ENCODE measurements at regions not wholly inside any gene's neighbourhood (a gene's known extent, or its start where the extent isn't known, plus 50 kb on each side); places are given as distances from the start of the nearest gene placed in this dataset.
"Not testable (repeated sequence)": the region's sequence is repeated elsewhere in the genome, so short reads cannot be mapped to it uniquely, and the experiment has no call there.

DNA sequence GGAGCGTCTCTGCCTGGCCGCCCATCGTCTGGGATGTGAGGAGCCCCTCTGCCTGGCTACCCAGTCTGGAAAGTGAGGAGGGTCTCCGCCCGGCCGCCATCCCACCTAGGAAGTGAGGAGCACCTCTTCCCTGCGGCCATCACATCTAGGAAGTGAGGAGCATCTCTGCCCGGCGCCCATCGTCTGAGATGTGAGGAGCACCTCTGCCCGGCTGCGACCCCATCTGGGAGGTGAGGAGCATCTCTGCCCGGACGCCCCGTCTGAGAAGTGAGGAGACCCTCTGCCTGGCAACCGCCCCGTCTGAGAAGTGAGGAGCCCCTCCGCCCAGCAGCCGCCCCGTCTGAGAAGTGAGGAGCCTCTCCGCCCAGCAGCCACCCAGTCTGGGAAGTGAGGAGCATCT lies 84.5 kb downstream of the IDS start:
- in situ Hi-C loops (cut with MboI; ENCODE audit: low pct_unique_long_range_greater_than_20kb in 2 of 9, low sequenced_read_pairs in 9 of 9, unreplicated experiment in 9 of 9); H3K4me1 ChIP-seq (replicated peaks in 1 of 2); H3K4me3 ChIP-seq; H3K27ac ChIP-seq; ATAC-seq (replicated peaks in 6 of 8): not testable (repeated sequence)
- WGBS, 10 experiments = no CpG with 5 or more reads among the region's 21 CpGs

DNA sequence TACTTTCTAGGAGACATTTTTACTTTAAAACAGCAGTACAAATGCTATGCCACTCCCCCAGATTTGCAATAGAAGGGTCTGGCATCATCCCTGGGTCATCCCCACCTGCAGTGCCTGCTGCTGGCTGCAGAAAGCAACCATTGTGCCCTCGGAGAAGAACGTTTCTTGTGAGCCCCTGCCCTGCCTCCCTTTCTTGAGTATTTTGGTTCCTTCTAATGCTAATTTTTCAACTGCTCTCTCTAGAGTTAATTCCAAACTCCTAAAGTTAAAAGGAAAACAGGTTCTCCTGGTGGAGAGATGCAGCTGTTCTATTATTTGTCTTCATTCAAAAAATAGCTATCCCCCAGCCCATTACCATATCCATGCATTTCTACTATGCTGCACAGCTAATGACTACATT lies 107.1 kb downstream of the IDS start:
- in situ Hi-C loops (cut with MboI; ENCODE audit: low pct_unique_long_range_greater_than_20kb in 2 of 9, low sequenced_read_pairs in 9 of 9, unreplicated experiment in 9 of 9) = no loop called here
- no peaks in the 10 kb centered on the region for H3K4me1 ChIP-seq (replicated peaks in 1 of 2)
- no peak overlapping the region for H3K4me3 ChIP-seq
- 0 to 28% (median 5%) methylated on average over 1 to 2 of the region's 2 CpGs; no CpG with 5 or more reads in 6 of the 10 experiments for WGBS, 10 experiments
- no peak for ATAC-seq (replicated peaks in 6 of 8)
- H3K27ac ChIP-seq = no peak overlapping the region

DNA sequence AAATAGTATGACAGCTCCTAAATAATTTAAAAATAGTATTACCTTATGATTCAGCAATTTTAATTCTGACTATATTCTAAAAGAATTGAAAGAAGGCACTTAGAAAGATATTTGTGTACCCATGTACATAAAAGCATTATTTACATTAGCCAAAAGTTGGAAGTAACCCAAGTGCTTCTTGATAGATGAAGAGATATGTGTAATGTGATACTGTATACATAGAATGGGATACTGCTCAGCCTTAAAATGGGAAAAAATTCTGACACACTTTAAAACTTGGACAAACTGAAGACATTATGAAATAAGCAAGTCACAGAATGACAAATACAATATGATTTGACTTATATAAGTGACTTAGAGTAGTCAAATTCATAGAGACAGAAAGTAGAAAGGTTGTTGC lies 112.2 kb downstream of the IDS start:
- in situ Hi-C loops (cut with MboI; ENCODE audit: low pct_unique_long_range_greater_than_20kb in 2 of 9, low sequenced_read_pairs in 9 of 9, unreplicated experiment in 9 of 9) = no loop called here
- H3K4me1 ChIP-seq (replicated peaks in 1 of 2) = no peaks in the 10 kb centered on the region
- no peak overlapping the region for H3K4me3 ChIP-seq
- no peak for ATAC-seq (replicated peaks in 6 of 8)
- no peak overlapping the region for H3K27ac ChIP-seq

DNA sequence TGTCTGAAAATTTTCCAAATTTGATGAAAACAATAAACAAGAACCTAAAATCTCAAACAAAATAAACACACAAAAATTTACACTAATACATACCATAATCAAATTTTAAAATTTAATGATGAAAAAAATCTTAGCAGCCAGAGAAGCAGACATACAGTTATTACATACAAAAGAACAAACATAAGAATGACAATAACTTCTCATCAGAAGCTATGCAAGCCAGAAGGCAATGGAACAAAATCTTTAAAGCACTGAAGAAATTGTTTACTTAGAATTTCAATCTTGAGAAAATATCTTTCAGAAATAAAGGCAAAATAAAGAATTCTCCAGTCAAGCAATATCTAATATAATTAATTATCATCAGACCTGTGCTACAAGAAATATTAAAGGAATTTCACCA lies 121.3 kb downstream of the IDS start:
- H3K4me3 ChIP-seq = no peak overlapping the region
- in situ Hi-C loops (cut with MboI; ENCODE audit: low pct_unique_long_range_greater_than_20kb in 2 of 9, low sequenced_read_pairs in 9 of 9, unreplicated experiment in 9 of 9) = no loop called here
- no peak for ATAC-seq (replicated peaks in 6 of 8)
- H3K27ac ChIP-seq = no peak overlapping the region
- H3K4me1 ChIP-seq (replicated peaks in 1 of 2) = no peaks in the 10 kb centered on the region

DNA sequence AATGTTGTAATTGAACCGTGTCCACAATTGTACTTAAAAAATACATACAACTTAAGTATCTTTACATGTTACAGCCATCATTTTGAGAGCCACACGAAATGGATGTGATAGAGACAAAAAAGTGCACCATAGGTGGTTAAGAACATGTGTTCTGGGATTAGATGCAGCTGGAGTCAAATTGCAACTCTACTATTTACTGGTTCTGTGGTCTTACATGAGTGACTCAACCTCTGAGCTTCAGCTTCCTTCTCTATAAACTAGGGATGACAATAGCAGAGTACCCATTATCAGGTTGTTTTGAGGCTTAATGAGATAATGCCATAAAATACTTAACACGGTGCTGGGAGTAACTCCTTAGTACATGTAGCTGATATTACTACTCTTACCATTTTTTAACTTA lies 130.4 kb downstream of the IDS start:
- 18 to 80% (median 40%) methylated on average over 1 to 3 of the region's 3 CpGs; no CpG with 5 or more reads in 7 of the 10 experiments for WGBS, 10 experiments
- in situ Hi-C loops (cut with MboI; ENCODE audit: low pct_unique_long_range_greater_than_20kb in 2 of 9, low sequenced_read_pairs in 9 of 9, unreplicated experiment in 9 of 9) = no loop called here
- Histone ChIP-seq H3K4me3 (no peak overlapping the region), H3K4me1 (replicated peaks in 1 of 2) (no peaks in the 10 kb centered on the region), H3K27ac (no peak overlapping the region)
- no peak for ATAC-seq (replicated peaks in 6 of 8)

DNA sequence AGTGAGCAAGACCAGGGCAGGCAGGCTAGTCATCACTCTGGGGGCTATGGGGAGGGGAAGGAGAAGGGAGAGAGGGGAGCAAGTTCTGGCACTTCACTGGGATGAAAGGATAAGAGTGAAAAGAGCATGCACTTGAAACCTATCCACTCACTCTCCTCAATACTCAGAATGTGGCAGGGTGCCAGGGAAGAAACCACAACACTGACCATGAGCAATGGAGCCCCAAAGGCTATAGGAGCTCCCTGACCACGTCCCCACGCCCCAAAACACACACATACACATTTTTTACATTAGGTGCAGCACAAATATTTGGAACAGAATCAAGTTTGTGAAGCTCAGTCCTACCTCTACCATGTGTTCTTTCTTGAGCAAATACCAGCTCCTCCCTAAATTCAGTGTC lies 132.2 kb downstream of the IDS start:
- no peak overlapping the region for H3K4me3 ChIP-seq
- in situ Hi-C loops (cut with MboI; ENCODE audit: low pct_unique_long_range_greater_than_20kb in 2 of 9, low sequenced_read_pairs in 9 of 9, unreplicated experiment in 9 of 9) = no loop called here
- WGBS, 10 experiments = no CpG with 5 or more reads among the region's 2 CpGs
- ATAC-seq (replicated peaks in 6 of 8) = no peak
- no peak overlapping the region for H3K27ac ChIP-seq
- no peaks in the 10 kb centered on the region for H3K4me1 ChIP-seq (replicated peaks in 1 of 2)

DNA sequence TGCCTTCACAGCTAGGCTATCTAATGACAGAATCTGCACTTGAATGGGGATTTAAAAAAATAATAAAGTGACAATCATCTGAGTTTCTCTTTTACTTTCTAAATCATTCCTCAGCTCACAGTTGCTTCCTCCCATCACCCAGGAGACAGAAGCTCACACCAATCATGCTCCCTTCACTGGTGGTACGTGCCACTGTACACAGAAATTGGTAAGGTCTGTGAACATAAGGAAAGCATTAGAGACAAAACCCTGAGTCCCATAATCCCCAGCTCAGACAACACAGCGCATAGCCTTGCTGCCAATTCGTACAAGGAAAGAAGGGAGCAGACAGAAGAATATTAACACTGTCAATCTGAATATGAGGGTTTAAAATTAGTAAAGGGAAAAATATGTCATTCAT lies 133.1 kb downstream of the IDS start:
- Histone ChIP-seq H3K27ac (no peak overlapping the region), H3K4me1 (replicated peaks in 1 of 2) (no peaks in the 10 kb centered on the region), H3K4me3 (no peak overlapping the region)
- ATAC-seq (replicated peaks in 6 of 8) = peak in 2 of 8 experiments; percentile 25 to 82
- WGBS, 10 experiments = 4 to 69% (median 55%) methylated on average over 2 to 3 of the region's 3 CpGs; no CpG with 5 or more reads in 6 of the 10 experiments
- in situ Hi-C loops (cut with MboI; ENCODE audit: low pct_unique_long_range_greater_than_20kb in 2 of 9, low sequenced_read_pairs in 9 of 9, unreplicated experiment in 9 of 9) = no loop called here

DNA sequence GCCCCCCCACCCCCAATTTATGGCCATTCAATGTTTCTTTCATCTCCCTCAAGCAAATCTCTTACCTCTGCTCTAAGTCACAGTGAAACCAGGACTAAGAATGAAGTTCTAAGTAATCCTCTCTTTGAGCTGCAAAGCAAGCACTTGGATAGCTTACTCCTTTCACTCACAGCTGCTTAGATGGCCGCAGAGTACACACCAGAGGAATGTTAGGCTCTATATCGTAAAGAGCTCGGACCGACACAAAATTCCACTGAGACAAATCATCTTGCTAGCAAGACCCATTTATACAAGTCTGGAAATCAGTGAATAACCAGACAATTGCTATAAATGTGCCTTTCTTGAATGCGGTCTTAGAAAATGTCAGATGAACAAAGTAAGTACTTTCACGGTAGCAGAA lies 135.0 kb downstream of the IDS start:
- Histone ChIP-seq H3K27ac (no peak overlapping the region), H3K4me1 (replicated peaks in 1 of 2) (no peaks in the 10 kb centered on the region), H3K4me3 (no peak overlapping the region)
- in situ Hi-C loops (cut with MboI; ENCODE audit: low pct_unique_long_range_greater_than_20kb in 2 of 9, low sequenced_read_pairs in 9 of 9, unreplicated experiment in 9 of 9) = no loop called here
- 0 to 100% (median 63%) methylated on average over 1 to 5 of the region's 6 CpGs; no CpG with 5 or more reads in 5 of the 10 experiments for WGBS, 10 experiments
- ATAC-seq (replicated peaks in 6 of 8) = no peak

DNA sequence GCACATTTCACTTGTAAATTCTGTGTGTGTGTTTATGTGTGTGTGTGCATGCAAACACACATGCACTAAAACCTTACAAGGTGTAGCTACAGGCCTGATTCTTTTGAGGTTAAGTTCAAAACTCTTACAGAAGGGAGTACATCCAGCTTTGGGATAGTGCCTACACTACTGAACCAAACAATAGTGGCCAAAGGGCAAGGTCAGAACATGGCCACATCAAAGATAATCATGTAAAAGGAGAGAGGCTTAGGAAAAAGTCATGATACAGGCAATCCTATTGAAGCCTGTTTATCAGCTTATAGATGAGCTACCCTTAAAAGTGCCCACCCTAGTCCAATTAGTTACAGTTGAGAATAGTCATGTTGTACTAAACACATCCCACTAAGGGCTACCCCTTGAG lies 139.6 kb downstream of the IDS start:
- Histone ChIP-seq H3K4me1 (replicated peaks in 1 of 2) (peaks cover 0 to 3% of the 10 kb centered on the region in 2 donors), H3K4me3 (no peak overlapping the region), H3K27ac (no peak overlapping the region)
- peak in 2 of 8 experiments; percentile 40 to 67 for ATAC-seq (replicated peaks in 6 of 8)
- in situ Hi-C loops (cut with MboI; ENCODE audit: low pct_unique_long_range_greater_than_20kb in 2 of 9, low sequenced_read_pairs in 9 of 9, unreplicated experiment in 9 of 9) = no loop called here

DNA sequence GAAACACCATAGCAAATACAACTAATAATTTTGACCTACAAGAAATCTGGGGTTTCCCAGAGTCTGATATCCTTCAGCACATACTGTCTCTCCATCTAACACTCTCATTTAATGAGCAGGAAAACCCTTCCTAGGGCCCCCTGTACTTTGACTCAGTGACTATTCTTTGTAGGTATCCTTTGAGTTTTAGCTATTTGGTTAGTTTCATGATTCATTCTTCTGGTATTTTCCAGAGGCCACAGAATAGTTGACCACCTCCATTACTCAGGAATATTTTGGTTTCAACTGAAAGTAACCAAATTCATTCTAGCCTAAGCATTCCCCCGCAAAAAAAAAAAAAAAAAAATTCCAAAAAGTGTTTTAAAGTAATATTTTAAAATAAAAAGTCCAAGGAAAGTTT lies 140.0 kb downstream of the IDS start:
- no peak for ATAC-seq (replicated peaks in 6 of 8)
- Histone ChIP-seq H3K27ac (no peak overlapping the region), H3K4me3 (no peak overlapping the region), H3K4me1 (replicated peaks in 1 of 2) (peaks cover 0 to 3% of the 10 kb centered on the region in 2 donors)
- in situ Hi-C loops (cut with MboI; ENCODE audit: low pct_unique_long_range_greater_than_20kb in 2 of 9, low sequenced_read_pairs in 9 of 9, unreplicated experiment in 9 of 9) = no loop called here
- 0 to 100% (median 22%) methylated on average over 1 of the region's 1 CpG; no CpG with 5 or more reads in 4 of the 10 experiments for WGBS, 10 experiments

DNA sequence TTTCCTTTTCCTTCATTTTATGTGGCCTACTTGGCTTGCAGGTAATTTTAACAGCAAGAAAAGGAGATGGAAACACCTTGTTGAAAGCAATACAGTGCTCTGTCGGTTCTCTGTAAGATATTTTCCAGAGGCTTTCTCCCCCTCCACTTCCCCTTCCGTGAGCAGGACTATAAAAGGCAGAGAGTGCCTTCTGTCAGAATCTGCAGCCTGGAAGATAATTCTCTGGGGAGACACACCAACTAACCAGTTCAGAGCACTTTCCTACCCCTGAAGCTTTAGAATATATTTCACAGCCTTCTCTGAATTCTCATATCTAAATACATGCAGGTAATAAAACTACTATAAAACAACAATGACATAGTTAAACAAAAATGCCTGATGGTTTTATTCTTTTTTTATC lies 141.1 kb downstream of the IDS start:
- Histone ChIP-seq H3K4me3 (no peak overlapping the region), H3K27ac (no peak overlapping the region), H3K4me1 (replicated peaks in 1 of 2) (peaks cover 0 to 3% of the 10 kb centered on the region in 2 donors)
- peak in 3 of 8 experiments; percentile 39 to 68 (median 56) for ATAC-seq (replicated peaks in 6 of 8)
- in situ Hi-C loops (cut with MboI; ENCODE audit: low pct_unique_long_range_greater_than_20kb in 2 of 9, low sequenced_read_pairs in 9 of 9, unreplicated experiment in 9 of 9) = no loop called here
- WGBS, 10 experiments = 43 to 62% (median 58%) methylated on average over 1 to 2 of the region's 2 CpGs; no CpG with 5 or more reads in 7 of the 10 experiments

DNA sequence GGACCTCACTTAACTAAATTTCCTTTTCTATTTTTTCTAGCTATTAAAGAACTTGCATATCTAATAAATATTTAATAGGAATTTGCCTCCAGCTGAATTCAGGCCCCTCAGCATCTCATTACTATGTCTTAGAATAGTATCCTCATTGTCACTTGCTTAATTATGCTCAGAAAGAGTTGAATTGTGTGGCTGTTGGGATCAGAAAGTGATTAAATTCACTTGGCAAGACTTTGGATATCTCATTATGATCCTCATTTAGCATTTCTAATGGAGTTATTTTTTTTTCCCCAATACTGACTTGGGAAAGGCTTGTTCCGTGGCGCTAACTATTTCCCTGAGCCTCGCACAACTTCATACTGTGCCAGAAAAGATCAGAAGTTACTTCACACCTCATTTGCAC lies 158.8 kb downstream of the IDS start:
- ATAC-seq (replicated peaks in 6 of 8) = no peak
- in situ Hi-C loops (cut with MboI; ENCODE audit: low pct_unique_long_range_greater_than_20kb in 2 of 9, low sequenced_read_pairs in 9 of 9, unreplicated experiment in 9 of 9) = no loop called here
- no peak overlapping the region for H3K4me3 ChIP-seq
- no peak overlapping the region for H3K27ac ChIP-seq
- WGBS, 10 experiments = 18 to 100% (median 32%) methylated on average over 1 to 3 of the region's 3 CpGs; no CpG with 5 or more reads in 6 of the 10 experiments
- H3K4me1 ChIP-seq (replicated peaks in 1 of 2) = no peaks in the 10 kb centered on the region

DNA sequence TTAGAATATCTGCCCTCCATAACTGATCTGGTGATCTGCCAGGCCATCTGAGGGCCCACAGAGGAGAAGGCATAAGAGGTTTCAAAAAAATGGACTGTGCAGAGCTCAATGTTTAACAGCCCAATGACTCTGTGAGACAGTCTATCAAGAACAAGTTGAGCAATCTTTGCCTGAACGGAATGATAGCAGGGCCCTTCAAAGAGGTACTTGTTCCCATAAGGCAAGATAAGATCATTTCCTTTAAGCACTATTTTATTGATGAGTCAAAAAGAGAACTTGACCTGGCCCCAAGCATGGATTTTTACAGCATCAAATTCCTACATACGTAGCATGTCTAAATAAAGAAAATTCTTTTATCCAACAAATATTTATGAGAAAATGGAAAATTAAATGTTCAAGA lies 182.8 kb downstream of the IDS start:
- 0 to 100% (median 20%) methylated on average over 1 to 2 of the region's 2 CpGs; no CpG with 5 or more reads in 5 of the 10 experiments for WGBS, 10 experiments
- Histone ChIP-seq H3K4me3 (no peak overlapping the region), H3K27ac (no peak overlapping the region), H3K4me1 (replicated peaks in 1 of 2) (no peaks in the 10 kb centered on the region)
- ATAC-seq (replicated peaks in 6 of 8) = no peak
- in situ Hi-C loops (cut with MboI; ENCODE audit: low pct_unique_long_range_greater_than_20kb in 2 of 9, low sequenced_read_pairs in 9 of 9, unreplicated experiment in 9 of 9) = loop anchor here in 1 of 9 experiments (25.0 kb wide), 1 partner anchor 140 kb away; no protein-coding TSS in a partner anchor

DNA sequence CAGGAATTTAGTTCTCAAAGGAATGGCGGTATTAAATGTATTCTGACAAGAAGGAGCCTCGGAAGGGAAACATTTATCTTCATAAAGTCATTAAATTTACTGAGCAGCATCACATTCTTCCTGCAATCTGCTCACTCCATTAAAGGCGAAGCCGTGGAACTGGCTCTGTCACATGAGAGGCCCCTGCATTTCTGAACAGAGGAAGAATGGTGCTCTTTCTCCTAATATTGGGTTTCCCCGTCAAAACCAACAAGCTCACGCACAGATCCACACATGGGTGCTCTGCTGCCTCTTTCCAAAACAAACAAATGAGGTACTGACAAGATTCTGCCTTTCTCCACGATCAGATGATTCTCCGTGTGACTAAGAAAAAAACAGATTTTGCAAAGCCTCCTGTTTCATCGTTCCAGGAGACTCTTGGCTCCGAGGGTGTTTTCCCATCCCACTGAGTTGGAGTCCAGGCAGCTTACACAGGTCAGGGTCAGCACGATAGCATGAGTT lies 191.2 kb downstream of the IDS start:
- peaks cover 6 to 24% of the 10 kb centered on the region in 2 donors for H3K4me1 ChIP-seq (replicated peaks in 1 of 2)
- ATAC-seq (replicated peaks in 6 of 8) = peak in 5 of 8 experiments; percentile 87 to 93 (median 92)
- 0 to 23% (median 10%) methylated on average over 1 to 11 of the region's 11 CpGs; no CpG with 5 or more reads in 5 of the 10 experiments for WGBS, 10 experiments
- peak overlapping the region; percentile 69 to 72 for H3K27ac ChIP-seq
- H3K4me3 ChIP-seq = peak overlapping the region in 1 of 5 donors; percentile 7
- in situ Hi-C loops (cut with MboI; ENCODE audit: low pct_unique_long_range_greater_than_20kb in 2 of 9, low sequenced_read_pairs in 9 of 9, unreplicated experiment in 9 of 9) = loop anchor here in 1 of 9 experiments (25.0 kb wide), 1 partner anchor 148 kb away; no protein-coding TSS in a partner anchor
